Keratinocyte (primary cell): ENCODE measurements at regions not wholly inside any gene's neighbourhood (a gene's known extent, or its start where the extent isn't known, plus 50 kb on each side); places are given as distances from the start of the nearest gene placed in this dataset.

Experiments
- DNase-seq: peaks from one replicate; pipeline ENCODE4 v3.0.0-alpha.2; 2011; ENCODE audit warnings: low read depth, missing footprints, low spot score
- FAIRE-seq: peaks from 2 replicates; lab custom pipeline; 2011; peaks lifted over from hg19 to GRCh38; lab: Jason Lieb, UNC
- H2AFZ ChIP-seq: 2 replicates; pipeline ENCODE4 v1.6.0; 2012; ENCODE audit warnings: low read length, control low read depth, inconsistent platforms; ENCODE audit not compliant: control insufficient read depth
- H3K27ac ChIP-seq: 2 replicates; pipeline ENCODE4 v1.5.1; 2011; ENCODE audit warnings: low read length; ENCODE audit not compliant: control insufficient read depth, insufficient read depth
- H3K27me3 ChIP-seq: 3 replicates; pipeline ENCODE4 v1.6.0; 2011; ENCODE audit warnings: low read length; ENCODE audit not compliant: control insufficient read depth, insufficient read depth; ENCODE audit errors: extremely low read depth
- H3K36me3 ChIP-seq, 2 experiments: 2 replicates in 1 of 2; 3 replicates in 1 of 2; pipeline ENCODE4 v1.5.1; 2011; ENCODE audit warnings: low read length in 2 of 2, mild to moderate bottlenecking in 1 of 2; ENCODE audit not compliant: control insufficient read depth in 2 of 2, insufficient read depth in 2 of 2; ENCODE audit errors: extremely low read depth in 1 of 2
- H3K4me1 ChIP-seq: 3 replicates; pipeline ENCODE4 v1.5.1; 2011; ENCODE audit warnings: low read length; ENCODE audit not compliant: control insufficient read depth, insufficient read depth; ENCODE audit errors: extremely low read depth
- H3K4me2 ChIP-seq: 3 replicates; pipeline ENCODE4 v1.6.0; 2011; ENCODE audit warnings: low read depth, low read length; ENCODE audit not compliant: control insufficient read depth, insufficient read depth; ENCODE audit errors: extremely low read depth
- H3K4me3 ChIP-seq, 3 experiments: fragments of 200-600 bp in 1 of 3; sonication (generic) in 1 of 3; 2 replicates in 2 of 3; 3 replicates in 1 of 3; pipeline ENCODE4 v1.5.1; 2011 to 2016; ENCODE audit warnings: low read length in 3 of 3, mild to moderate bottlenecking in 3 of 3, control low read depth in 2 of 3, inconsistent platforms in 1 of 3, low read depth in 1 of 3, mixed read lengths in 1 of 3, mixed run types in 1 of 3, moderate library complexity in 1 of 3; ENCODE audit not compliant: control insufficient read depth in 2 of 3, insufficient read depth in 2 of 3; ENCODE audit errors: extremely low read depth in 1 of 3
- H3K79me2 ChIP-seq: 2 replicates; pipeline ENCODE4 v1.6.0; 2012; ENCODE audit warnings: low read length; ENCODE audit not compliant: control insufficient read depth, insufficient read depth
- H3K9ac ChIP-seq: 3 replicates; pipeline ENCODE4 v1.6.0; 2011; ENCODE audit warnings: low read length; ENCODE audit not compliant: control insufficient read depth, insufficient read depth; ENCODE audit errors: extremely low read depth
- H3K9me1 ChIP-seq: 3 replicates; pipeline ENCODE4 v1.6.0; 2011; ENCODE audit warnings: low read length; ENCODE audit not compliant: control insufficient read depth, insufficient read depth; ENCODE audit errors: extremely low read depth
- H3K9me3 ChIP-seq: 2 replicates; pipeline ENCODE4 v1.5.1; 2012; ENCODE audit warnings: low read depth, low read length; ENCODE audit not compliant: control insufficient read depth
- H4K20me1 ChIP-seq: 3 replicates; pipeline ENCODE4 v1.6.0; 2011; ENCODE audit warnings: low read length; ENCODE audit not compliant: control insufficient read depth, insufficient read depth; ENCODE audit errors: extremely low read depth
- EZH2 ChIP-seq: IDR thresholded peaks from one replicate; pipeline ENCODE4 v1.6.1; 2012; ENCODE audit warnings: inconsistent platforms, mild to moderate bottlenecking, low read length, moderate library complexity
- dilution Hi-C: fragments of 300-500 bp; cut with MboI; formaldehyde crosslinking; loops from one replicate; pipeline ENCODE4 v1.7.0; 2020; ENCODE audit warnings: low sequenced_read_pairs; ENCODE audit not compliant: extremely low pct_ligation_motif_present
- TF ChIP-seq, protein P1 (sequence below), 3 experiments: IDR thresholded peaks in 1 of 3; conservative IDR thresholded peaks in 1 of 3; optimal IDR thresholded peaks in 1 of 3; 2 replicates in 2 of 3; 3 replicates in 1 of 3; pipeline versions ENCODE3 to v1.5.1; 2011; ENCODE audit warnings: low read length in 3 of 3, mild to moderate bottlenecking in 3 of 3, moderate library complexity in 2 of 3, control low read depth in 1 of 3, inconsistent platforms in 1 of 3; ENCODE audit not compliant: insufficient read depth in 2 of 3; ENCODE audit errors: extremely low read depth in 1 of 3

DNA sequence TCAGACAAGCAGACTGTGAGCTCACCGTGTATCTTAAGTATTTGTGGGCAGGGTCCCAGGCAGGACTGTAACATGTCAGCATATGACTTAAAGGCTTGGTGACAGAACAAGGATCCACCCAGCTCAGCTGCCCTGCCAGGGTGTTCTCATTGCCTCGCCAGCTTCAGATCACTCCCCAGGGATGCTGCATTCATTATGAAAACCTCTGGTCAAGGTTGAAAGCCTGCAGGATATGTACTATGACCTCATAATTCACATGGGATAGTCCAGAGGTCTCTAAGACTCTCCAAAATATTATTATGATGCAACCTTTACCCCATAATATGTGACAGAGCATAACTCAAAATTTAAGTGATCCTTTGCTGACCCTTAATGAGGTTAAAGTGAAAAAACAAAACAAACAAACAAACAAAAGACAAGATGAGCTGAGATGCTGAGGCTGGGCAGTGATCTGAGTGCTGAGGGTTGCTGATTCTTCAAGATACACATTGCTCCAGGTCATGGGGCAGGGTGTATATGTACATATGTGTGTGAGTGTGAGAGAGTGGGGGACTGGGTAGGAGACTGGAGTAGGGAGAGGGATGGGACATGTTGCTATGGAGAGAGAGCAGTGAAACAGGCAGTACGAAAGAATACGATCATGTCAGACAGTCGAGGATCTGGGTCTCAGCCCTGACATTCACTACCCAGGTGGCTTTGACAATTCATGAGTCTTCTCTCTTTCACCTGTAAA lies 98.8 kb upstream of the DUSP10 start:
- Histone ChIP-seq H3K9me3 (no peaks in the 10 kb centered on the region), H3K36me3 (no peaks in the 10 kb centered on the region), H3K27me3 (no peaks in the 10 kb centered on the region), H3K9me1 (no peaks in the 10 kb centered on the region), H2AFZ (no peak overlapping the region), H3K4me2 (peak overlapping the region; percentile 46), H3K9ac (peak overlapping the region; percentile 38), H4K20me1 (no peaks in the 10 kb centered on the region), H3K79me2 (no peaks in the 10 kb centered on the region), H3K4me1 (peaks cover 24% of the 10 kb centered on the region), H3K27ac (peak overlapping the region; percentile 97), H3K4me3 (no peak overlapping the region)
- dilution Hi-C loops, result no loop called here
- DNase-seq (no peak), FAIRE-seq (no peak)
- no peak for TF ChIP-seq EZH2
- TF ChIP-seq, protein P1, sequence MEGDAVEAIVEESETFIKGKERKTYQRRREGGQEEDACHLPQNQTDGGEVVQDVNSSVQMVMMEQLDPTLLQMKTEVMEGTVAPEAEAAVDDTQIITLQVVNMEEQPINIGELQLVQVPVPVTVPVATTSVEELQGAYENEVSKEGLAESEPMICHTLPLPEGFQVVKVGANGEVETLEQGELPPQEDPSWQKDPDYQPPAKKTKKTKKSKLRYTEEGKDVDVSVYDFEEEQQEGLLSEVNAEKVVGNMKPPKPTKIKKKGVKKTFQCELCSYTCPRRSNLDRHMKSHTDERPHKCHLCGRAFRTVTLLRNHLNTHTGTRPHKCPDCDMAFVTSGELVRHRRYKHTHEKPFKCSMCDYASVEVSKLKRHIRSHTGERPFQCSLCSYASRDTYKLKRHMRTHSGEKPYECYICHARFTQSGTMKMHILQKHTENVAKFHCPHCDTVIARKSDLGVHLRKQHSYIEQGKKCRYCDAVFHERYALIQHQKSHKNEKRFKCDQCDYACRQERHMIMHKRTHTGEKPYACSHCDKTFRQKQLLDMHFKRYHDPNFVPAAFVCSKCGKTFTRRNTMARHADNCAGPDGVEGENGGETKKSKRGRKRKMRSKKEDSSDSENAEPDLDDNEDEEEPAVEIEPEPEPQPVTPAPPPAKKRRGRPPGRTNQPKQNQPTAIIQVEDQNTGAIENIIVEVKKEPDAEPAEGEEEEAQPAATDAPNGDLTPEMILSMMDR (optimal IDR thresholded peaks at IDR 0.05 in 1 of 3, IDR thresholded peaks at IDR 0.05 in 1 of 3, conservative IDR thresholded peaks at IDR 0.05 in 1 of 3; ENCODE audit: extremely low read depth in 1 of 3, insufficient read depth in 2 of 3, low read length in 3 of 3), result no peak

GRCh38 chr1:221839782-221840395 lies 98.0 kb upstream of the DUSP10 start:
- Histone ChIP-seq H3K4me3 (no peak overlapping the region), H3K79me2 (no peaks in the 10 kb centered on the region), H3K9ac (peak overlapping the region; percentile 38), H2AFZ (peak overlapping the region; percentile 67), H3K4me2 (peak overlapping the region; percentile 46), H3K4me1 (peaks cover 20% of the 10 kb centered on the region), H3K27ac (peak overlapping the region; percentile 97), H3K27me3 (no peaks in the 10 kb centered on the region), H4K20me1 (no peaks in the 10 kb centered on the region), H3K36me3 (no peaks in the 10 kb centered on the region), H3K9me1 (no peaks in the 10 kb centered on the region), H3K9me3 (no peaks in the 10 kb centered on the region)
- TF ChIP-seq, protein P1 (optimal IDR thresholded peaks at IDR 0.05 in 1 of 3, IDR thresholded peaks at IDR 0.05 in 1 of 3, conservative IDR thresholded peaks at IDR 0.05 in 1 of 3; ENCODE audit: extremely low read depth in 1 of 3, insufficient read depth in 2 of 3, low read length in 3 of 3), result no peak
- no peak for TF ChIP-seq EZH2
- FAIRE-seq (peak; percentile 87), DNase-seq (peak; percentile 99)
- dilution Hi-C loops, result no loop called here
